Stimulated activated naive CD8-positive, alpha-beta T cell treated with anti-CD3 and anti-CD28 coated beads, Interleukin-15, amount 100 ng/mL, for 72 hours (primary cell): ENCODE measurements at regions not wholly inside any gene's neighbourhood (a gene's known extent, or its start where the extent isn't known, plus 50 kb on each side); places are given as distances from the start of the nearest gene placed in this dataset.
"Not testable (repeated sequence)": the region's sequence is repeated elsewhere in the genome, so short reads cannot be mapped to it uniquely, and the experiment has no call there.

Source experiments
- ATAC-seq: fragments of 150-1000 bp; cut with Tn5 transposase; 2 replicates; pipeline ENCODE4 v1.10.0; 2021; ENCODE audit warnings: mild to moderate bottlenecking, moderate library complexity
- DNase-seq, 2 donors: peaks; one replicate each; pipeline ENCODE4 v3.0.0; 2021 to 2022
- H3K27ac Mint-ChIP-seq, 2 donors: one replicate each; pipeline ENCODE4 v1.8.0; 2022; ENCODE audit warnings: mild to moderate bottlenecking in 2 of 2, mixed read lengths in 2 of 2, moderate library complexity in 2 of 2
- H3K27me3 Mint-ChIP-seq: one replicate; pipeline ENCODE4 v1.8.0; 2022; ENCODE audit warnings: mixed read lengths
- H3K4me1 Mint-ChIP-seq: one replicate; pipeline ENCODE4 v1.8.0; 2022; ENCODE audit warnings: mild to moderate bottlenecking, mixed read lengths
- H3K4me3 Mint-ChIP-seq, 2 donors: one replicate each; pipeline ENCODE4 v1.8.0; 2022; ENCODE audit warnings: mild to moderate bottlenecking in 2 of 2, mixed read lengths in 2 of 2, moderate library complexity in 1 of 2
- H3K9me3 Mint-ChIP-seq, 2 donors: one replicate each; pipeline ENCODE4 v1.8.0; 2022; ENCODE audit warnings: mixed read lengths in 2 of 2

DNA sequence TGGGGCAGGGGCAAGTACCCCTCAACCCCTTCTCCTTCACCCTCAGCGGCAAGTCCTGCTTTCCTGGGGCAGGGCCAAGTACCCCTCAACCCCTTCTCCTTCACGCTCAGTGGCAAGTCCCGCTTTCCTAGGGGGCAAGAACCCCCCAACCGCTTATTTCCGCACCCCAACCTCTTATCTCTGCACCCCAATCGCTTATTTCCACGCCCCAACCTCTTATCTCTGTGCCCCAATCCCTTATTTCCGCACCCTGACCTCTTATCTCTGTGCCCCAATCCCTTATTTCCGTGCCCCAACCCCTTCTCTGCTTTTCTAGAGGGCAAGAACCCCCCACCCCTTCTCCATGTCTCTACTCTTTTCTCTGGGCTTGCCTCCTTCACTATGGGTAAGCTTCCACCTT, 109.2 kb upstream of the PELI1 start:
- H3K27ac Mint-ChIP-seq, H3K4me1 Mint-ChIP-seq, H3K27me3 Mint-ChIP-seq, DNase-seq, ATAC-seq, H3K4me3 Mint-ChIP-seq, H3K9me3 Mint-ChIP-seq: not testable (repeated sequence)

- no peak for ATAC-seq
- no peak overlapping the region for H3K27ac Mint-ChIP-seq
- no peak overlapping the region for H3K4me3 Mint-ChIP-seq
- DNase-seq, result no peak
- H3K4me1 Mint-ChIP-seq, result peaks cover 7% of the 10 kb centered on the region
- no peaks in the 10 kb centered on the region for H3K9me3 Mint-ChIP-seq
- H3K27me3 Mint-ChIP-seq, result no peaks in the 10 kb centered on the region
Observed at GRCh38 chr2:64258566-64258965, 114.3 kb upstream of the PELI1 start.

DNA sequence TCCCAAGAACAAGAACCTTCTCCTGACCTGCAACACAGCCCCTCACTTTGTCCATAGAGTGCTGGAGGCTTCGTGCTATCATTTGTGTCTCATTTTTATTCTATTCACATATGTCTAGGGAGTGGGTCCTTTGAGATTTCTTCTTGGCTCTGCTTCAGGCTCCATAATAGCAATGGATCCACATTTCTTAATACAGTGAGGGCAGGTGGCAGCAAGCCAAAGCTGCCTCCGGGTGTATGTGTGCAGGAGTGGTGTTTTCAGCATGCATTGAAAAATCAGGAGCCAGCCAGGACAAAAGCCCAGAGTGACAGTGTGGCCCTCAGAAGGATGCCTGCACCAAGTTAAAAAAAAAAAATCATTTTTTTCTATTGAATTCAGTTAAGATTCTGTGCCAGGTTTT, 115.1 kb upstream of the PELI1 start:
- no peaks in the 10 kb centered on the region for H3K9me3 Mint-ChIP-seq
- no peaks in the 10 kb centered on the region for H3K27me3 Mint-ChIP-seq
- peaks cover 7% of the 10 kb centered on the region for H3K4me1 Mint-ChIP-seq
- DNase-seq (no peak), ATAC-seq (no peak)
- H3K27ac Mint-ChIP-seq, result no peak overlapping the region
- H3K4me3 Mint-ChIP-seq, result no peak overlapping the region

- Mint-ChIP-seq H3K4me3 (peak overlapping the region; percentile 68 to 80), H3K27ac (peak overlapping the region; percentile 87 to 89), H3K27me3 (no peaks in the 10 kb centered on the region), H3K9me3 (no peaks in the 10 kb centered on the region), H3K4me1 (peaks cover 7% of the 10 kb centered on the region)
- DNase-seq (no peak), ATAC-seq (no peak)
Observed at GRCh38 chr2:64260093-64260803, 116.0 kb upstream of the PELI1 start.

DNA sequence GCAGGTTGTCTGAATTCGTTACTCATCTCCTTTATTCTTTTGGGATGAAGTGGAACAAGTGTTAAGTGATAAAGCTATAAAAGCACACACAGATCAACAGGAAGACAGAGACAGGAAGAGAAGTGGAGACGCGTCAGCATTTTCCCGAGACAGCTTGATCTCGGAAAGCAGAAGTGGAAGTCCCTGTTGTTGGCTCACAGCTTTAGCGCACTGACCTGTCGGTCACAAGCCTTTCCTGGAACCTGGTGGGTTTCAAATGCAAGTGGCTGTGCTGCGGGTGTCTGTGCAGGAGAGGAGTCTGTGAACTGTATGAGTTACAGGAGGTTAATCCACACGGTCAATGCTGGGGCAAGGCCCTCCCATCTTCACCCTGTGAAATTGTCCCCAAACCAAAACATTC, 116.6 kb upstream of the PELI1 start:
- Mint-ChIP-seq H3K4me1 (peaks cover 7% of the 10 kb centered on the region), H3K9me3 (no peaks in the 10 kb centered on the region), H3K27ac (peak overlapping the region; percentile 87 to 89), H3K4me3 (peak overlapping the region; percentile 68 to 80), H3K27me3 (no peaks in the 10 kb centered on the region)
- DNase-seq (peak in 1 of 2 donors; percentile 33), ATAC-seq (peak; percentile 68)

GRCh38 chr2:64262071-64262470, 117.9 kb upstream of the PELI1 start:
- no peak for ATAC-seq
- DNase-seq, result no peak
- H3K9me3 Mint-ChIP-seq, result no peaks in the 10 kb centered on the region
- no peak overlapping the region for H3K27ac Mint-ChIP-seq
- peaks cover 7% of the 10 kb centered on the region for H3K4me1 Mint-ChIP-seq
- H3K4me3 Mint-ChIP-seq, result no peak overlapping the region
- H3K27me3 Mint-ChIP-seq, result no peaks in the 10 kb centered on the region

DNA sequence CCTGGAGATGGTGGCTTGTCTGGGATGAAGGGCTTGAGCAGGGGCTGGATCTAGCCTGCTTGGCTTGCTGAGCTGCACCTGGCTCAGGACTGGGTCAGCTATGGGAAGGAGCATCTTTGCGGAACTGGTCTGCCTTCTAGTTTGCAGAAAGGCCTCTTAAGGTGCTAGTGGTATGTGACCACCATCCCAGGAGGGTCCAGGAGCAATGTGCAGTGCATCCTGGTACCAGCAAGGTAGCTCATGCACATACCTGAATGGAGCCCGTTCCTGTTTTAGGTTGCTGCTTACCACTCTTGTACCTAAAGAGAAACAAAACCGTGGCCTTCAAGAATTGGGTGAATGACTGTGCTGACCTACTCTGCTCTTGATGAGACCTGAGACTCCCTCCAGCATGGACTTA, 118.6 kb upstream of the PELI1 start:
- no peaks in the 10 kb centered on the region for H3K9me3 Mint-ChIP-seq
- ATAC-seq, result no peak
- H3K27me3 Mint-ChIP-seq, result peaks cover 5% of the 10 kb centered on the region
- DNase-seq, result no peak
- no peak overlapping the region for H3K4me3 Mint-ChIP-seq
- H3K27ac Mint-ChIP-seq, result no peak overlapping the region
- H3K4me1 Mint-ChIP-seq, result peaks cover 7% of the 10 kb centered on the region

DNA sequence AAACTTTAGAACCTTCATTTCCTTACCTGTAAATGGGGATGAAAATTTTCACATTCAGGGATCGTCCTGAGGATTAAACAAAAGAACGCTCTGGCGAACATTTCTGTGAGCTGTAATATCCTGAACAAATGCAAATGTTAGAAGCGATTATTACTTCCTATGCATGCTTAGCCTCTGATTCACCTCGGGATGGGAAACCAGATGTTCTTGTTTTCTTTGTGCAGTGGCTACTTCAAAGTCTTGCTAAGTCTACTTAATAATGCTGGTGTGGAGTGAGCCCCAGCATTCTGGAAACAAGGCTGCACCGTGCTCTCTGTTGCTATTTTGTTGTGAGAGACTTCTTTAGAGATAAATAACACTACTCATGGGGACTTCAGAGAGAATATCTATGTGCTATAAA, 119.1 kb upstream of the PELI1 start:
- DNase-seq, result no peak
- Mint-ChIP-seq H3K27me3 (peaks cover 7% of the 10 kb centered on the region), H3K27ac (no peak overlapping the region)

DNA sequence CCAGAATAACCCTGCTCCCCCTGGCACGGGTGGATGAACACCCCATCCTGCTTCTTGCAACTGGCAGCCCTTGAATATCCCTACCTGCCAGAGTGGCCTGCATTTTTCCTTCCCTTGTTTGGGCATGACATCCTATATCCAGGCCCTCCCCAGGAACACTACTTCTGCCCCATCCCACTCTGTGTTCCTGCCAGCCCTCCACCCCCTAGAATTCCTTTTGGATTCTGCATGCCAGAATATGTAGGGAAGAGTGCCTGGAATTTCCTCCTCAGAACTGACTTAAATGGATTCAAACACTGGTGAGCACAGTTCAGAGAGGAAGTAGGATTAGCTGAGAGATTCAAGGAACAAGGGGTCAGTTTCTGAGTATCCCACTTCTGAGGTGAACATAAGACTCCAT, 123.5 kb upstream of the PELI1 start:
- ATAC-seq, result no peak

More for the DNA sequence above, 119.1 kb upstream of the PELI1 start:
- Mint-ChIP-seq H3K4me3 (no peak overlapping the region), H3K4me1 (peaks cover 7% of the 10 kb centered on the region), H3K9me3 (no peaks in the 10 kb centered on the region)
- ATAC-seq, result no peak

DNA sequence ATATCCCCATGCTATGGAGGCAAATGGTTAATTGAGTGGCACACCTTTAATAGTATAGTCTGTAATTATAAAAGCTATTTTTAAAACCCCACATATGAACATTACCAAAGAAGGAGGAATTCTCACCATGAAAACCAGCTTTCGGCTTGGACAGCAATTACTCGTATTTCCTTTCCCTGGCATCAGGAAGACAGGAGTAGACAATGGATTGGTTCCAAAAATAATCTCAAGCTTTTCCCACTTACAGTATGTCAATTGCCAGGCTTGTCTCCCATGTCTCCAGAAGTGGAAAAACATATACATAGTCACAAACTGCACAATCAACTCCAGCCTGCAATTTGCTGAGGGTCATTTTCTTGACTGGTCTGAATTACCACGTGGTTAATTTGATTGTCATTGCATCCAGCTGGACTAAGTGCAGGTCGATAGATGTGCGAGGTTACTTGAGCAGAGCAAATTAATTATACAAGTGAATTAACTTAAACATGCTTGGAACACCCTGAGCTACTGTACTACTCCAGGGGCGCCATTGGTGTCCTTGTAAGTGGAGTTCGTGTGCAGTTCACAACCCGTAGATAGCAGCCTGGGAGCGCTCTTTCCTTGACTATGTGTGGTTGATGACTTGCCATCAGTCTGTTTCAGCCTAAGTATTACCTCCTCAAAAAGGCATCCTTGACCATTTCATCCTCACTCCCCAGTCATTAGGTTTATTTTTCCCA, 124.3 kb upstream of the PELI1 start:
- Mint-ChIP-seq H3K4me3 (no peak overlapping the region), H3K27ac (no peak overlapping the region), H3K9me3 (peaks cover 4 to 8% of the 10 kb centered on the region in 2 donors), H3K4me1 (peaks cover 7% of the 10 kb centered on the region), H3K27me3 (peaks cover 7% of the 10 kb centered on the region)
- no peak for ATAC-seq
- no peak for DNase-seq

More for the DNA sequence above, 123.5 kb upstream of the PELI1 start:
- Mint-ChIP-seq H3K4me1 (no peaks in the 10 kb centered on the region), H3K27me3 (peaks cover 7% of the 10 kb centered on the region), H3K27ac (peak overlapping the region in 1 of 2 donors; percentile 4), H3K9me3 (peaks cover 4 to 8% of the 10 kb centered on the region in 2 donors), H3K4me3 (no peak overlapping the region)
- no peak for DNase-seq

GRCh38 chr2:64273524-64274398, 129.5 kb upstream of the PELI1 start:
- H3K27ac Mint-ChIP-seq, result peak overlapping the region in 1 of 2 donors; percentile 7
- no peak for ATAC-seq
- no peak for DNase-seq
- no peaks in the 10 kb centered on the region for H3K27me3 Mint-ChIP-seq
- H3K4me1 Mint-ChIP-seq, result peaks cover 32% of the 10 kb centered on the region
- H3K9me3 Mint-ChIP-seq, result peaks cover 4 to 8% of the 10 kb centered on the region in 2 donors
- no peak overlapping the region for H3K4me3 Mint-ChIP-seq

DNA sequence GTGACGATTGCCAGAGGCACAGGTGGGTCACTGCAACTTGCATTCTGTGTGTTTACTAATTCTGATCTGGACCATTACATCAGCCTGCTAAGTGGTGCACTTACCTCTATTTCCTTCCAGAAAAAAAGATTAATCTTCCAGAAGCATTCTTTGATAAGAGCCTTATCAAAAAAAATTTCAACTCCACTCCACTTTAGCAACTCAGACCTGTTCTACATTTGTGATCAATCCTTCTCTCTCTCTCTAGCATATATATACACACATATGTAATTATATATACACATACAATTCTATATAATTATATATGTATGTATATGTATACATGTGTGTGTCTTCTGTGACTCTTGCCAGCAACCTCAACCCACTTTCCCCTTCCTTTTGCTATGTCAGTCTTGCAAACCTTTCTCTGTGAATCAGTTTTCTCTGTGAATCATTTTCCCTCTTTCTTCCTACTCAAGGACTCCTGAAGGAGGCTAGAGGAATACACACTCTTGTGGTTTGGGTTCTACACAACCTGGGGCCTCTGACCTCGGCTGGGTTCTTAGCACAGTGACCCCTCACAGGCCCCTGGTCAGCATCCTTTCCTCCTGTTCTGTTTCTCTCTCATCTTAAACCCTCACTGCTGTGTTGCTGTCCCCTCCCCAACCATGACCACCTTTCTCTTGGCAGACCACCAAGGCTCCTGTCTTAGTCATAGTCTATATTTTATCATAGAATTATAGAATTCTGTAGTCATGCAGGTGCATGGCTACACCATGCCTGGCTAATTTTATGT, 130.4 kb upstream of the PELI1 start:
- Mint-ChIP-seq H3K4me3 (no peak overlapping the region), H3K27me3 (no peaks in the 10 kb centered on the region), H3K27ac (peak overlapping the region in 1 of 2 donors; percentile 7), H3K4me1 (peaks cover 32% of the 10 kb centered on the region), H3K9me3 (peaks cover 4 to 8% of the 10 kb centered on the region in 2 donors)
- DNase-seq (no peak), ATAC-seq (no peak)

GRCh38 chr2:64275174-64275466, 130.9 kb upstream of the PELI1 start:
- no peaks in the 10 kb centered on the region for H3K27me3 Mint-ChIP-seq
- no peak overlapping the region for H3K27ac Mint-ChIP-seq
- no peak overlapping the region for H3K4me3 Mint-ChIP-seq
- peaks cover 32% of the 10 kb centered on the region for H3K4me1 Mint-ChIP-seq
- ATAC-seq, result no peak
- peaks cover 4 to 8% of the 10 kb centered on the region in 2 donors for H3K9me3 Mint-ChIP-seq
- DNase-seq, result no peak

- H3K4me1 Mint-ChIP-seq, result peaks cover 32% of the 10 kb centered on the region
- H3K4me3 Mint-ChIP-seq, result no peak overlapping the region
- no peak for DNase-seq
- no peaks in the 10 kb centered on the region for H3K9me3 Mint-ChIP-seq
- no peaks in the 10 kb centered on the region for H3K27me3 Mint-ChIP-seq
- ATAC-seq, result no peak
- no peak overlapping the region for H3K27ac Mint-ChIP-seq
Observed at GRCh38 chr2:64276417-64277095, 132.3 kb upstream of the PELI1 start.
